Brain microvascular endothelial cell (primary cell): ENCODE measurements at regions not wholly inside any gene's neighbourhood (a gene's known extent, or its start where the extent isn't known, plus 50 kb on each side); places are given as distances from the start of the nearest gene placed in this dataset.

Source experiments
- DNase-seq: peaks from one replicate; pipeline ENCODE4 v3.0.0-alpha.2; 2020
- H3K27ac ChIP-seq: fragments of 250-450 bp; sonication (Bioruptor Pico); 2 replicates; pipeline ENCODE4 v1.5.1; 2020; ENCODE audit warnings: mild to moderate bottlenecking, moderate library complexity
- H3K27me3 ChIP-seq: fragments of 250-450 bp; sonication (Bioruptor Pico); replicated peaks from 2 replicates; pipeline ENCODE4 v1.5.1; 2020; ENCODE audit warnings: mild to moderate bottlenecking
- H3K36me3 ChIP-seq: fragments of 250-450 bp; sonication (Bioruptor Pico); replicated peaks from 2 replicates; pipeline ENCODE4 v1.5.1; 2020; ENCODE audit warnings: mild to moderate bottlenecking
- H3K4me3 ChIP-seq: 2 replicates; pipeline ENCODE4 v1.5.1; 2011; ENCODE audit warnings: low read depth, mild to moderate bottlenecking, control low read depth, low read length, moderate library complexity
- in situ Hi-C: cut with HindIII; loops from 2 replicates; pipeline ENCODE4 v1.10.0; 2017; ENCODE audit warnings: low sequenced_read_pairs, low pct_ligation_motif_present
- TF ChIP-seq, protein P1 (sequence below): IDR thresholded peaks from 2 replicates; pipeline ENCODE4 v1.5.1; 2011; ENCODE audit warnings: low read depth, mild to moderate bottlenecking, moderate library complexity, low read length, control low read depth, inconsistent platforms; ENCODE audit errors: missing control alignments

DNA sequence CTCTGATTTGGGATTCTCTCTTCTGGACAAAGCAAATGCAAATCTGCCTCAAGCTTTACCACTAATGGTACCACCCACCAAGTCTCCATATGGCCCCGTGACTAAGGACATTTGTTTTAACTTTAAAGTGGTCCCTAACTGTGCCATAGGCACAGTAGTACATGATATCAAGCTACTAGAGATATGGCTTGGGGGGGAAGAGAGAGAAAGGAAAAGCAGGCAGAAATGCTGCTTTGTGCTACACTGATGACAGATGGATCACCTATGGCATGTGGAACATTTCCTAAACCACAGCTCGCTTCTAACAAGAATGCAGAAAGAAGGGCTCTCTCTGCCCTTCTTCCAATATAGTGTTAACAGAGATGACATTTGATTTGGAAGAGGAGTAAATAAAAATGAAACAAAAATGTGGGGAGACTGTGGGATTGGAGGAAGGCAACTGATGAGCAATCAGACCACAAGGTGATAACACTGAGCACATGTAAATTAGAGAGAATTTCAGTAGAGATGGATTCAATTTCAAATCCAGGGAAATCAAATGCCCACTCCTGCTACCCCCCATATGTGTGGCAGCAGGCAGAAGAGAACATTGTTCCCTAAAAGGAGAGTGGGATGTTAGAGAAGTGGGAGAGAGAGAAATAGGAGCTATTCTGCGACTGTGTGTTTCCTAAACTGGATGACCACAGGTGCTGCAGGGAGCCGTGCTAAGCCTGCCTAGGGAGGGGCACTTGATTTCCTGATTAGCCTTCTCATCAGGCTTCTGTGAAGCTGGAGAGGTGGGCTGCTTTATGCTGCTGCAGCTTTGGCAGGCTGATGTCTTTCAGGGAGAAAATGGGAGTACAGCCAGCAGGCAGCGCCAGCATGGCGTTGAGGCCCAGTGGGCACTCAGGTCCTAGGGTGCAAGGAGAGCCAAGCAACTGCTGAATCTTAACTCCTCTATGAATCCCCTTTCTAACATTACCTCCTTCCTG is 75.3 kb downstream of the ZNF648 start:
- TF ChIP-seq, protein P1, sequence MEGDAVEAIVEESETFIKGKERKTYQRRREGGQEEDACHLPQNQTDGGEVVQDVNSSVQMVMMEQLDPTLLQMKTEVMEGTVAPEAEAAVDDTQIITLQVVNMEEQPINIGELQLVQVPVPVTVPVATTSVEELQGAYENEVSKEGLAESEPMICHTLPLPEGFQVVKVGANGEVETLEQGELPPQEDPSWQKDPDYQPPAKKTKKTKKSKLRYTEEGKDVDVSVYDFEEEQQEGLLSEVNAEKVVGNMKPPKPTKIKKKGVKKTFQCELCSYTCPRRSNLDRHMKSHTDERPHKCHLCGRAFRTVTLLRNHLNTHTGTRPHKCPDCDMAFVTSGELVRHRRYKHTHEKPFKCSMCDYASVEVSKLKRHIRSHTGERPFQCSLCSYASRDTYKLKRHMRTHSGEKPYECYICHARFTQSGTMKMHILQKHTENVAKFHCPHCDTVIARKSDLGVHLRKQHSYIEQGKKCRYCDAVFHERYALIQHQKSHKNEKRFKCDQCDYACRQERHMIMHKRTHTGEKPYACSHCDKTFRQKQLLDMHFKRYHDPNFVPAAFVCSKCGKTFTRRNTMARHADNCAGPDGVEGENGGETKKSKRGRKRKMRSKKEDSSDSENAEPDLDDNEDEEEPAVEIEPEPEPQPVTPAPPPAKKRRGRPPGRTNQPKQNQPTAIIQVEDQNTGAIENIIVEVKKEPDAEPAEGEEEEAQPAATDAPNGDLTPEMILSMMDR: no peak
- no peaks in the 10 kb centered on the region for H3K36me3 ChIP-seq
- DNase-seq: no peak
- H3K4me3 ChIP-seq: no peak overlapping the region
- H3K27me3 ChIP-seq: no peaks in the 10 kb centered on the region
- H3K27ac ChIP-seq: no peak overlapping the region
- in situ Hi-C loops: no loop called here

DNA sequence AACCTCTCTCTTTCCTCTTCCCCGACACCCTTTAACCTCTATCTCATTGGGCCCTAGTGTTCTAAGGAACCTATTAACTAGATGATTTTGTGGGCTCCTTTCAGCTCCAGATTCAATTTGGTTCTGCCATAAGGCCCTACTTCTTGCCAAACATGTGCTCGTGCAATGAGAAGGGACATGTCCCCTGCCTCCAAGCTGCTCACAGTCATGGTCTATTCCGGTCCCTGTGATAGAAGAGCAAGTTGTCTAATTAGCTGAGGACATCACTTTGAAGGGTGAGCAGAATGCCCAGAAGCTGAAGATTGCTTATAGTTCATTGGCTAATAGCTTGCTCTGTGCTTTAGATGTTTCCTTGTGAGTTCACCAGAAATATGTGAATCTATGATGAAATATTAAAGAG is 76.2 kb downstream of the ZNF648 start:
- Histone ChIP-seq H3K27ac (no peak overlapping the region), H3K4me3 (no peak overlapping the region), H3K27me3 (no peaks in the 10 kb centered on the region), H3K36me3 (no peaks in the 10 kb centered on the region)
- DNase-seq: no peak
- in situ Hi-C loops: no loop called here
- TF ChIP-seq, protein P1: no peak

GRCh38 chr1:181984006-181984405 is 77.5 kb downstream of the ZNF648 start:
- H3K4me3 ChIP-seq: no peak overlapping the region
- H3K36me3 ChIP-seq: no peaks in the 10 kb centered on the region
- in situ Hi-C loops: no loop called here
- no peak for DNase-seq
- TF ChIP-seq, protein P1: no peak
- H3K27me3 ChIP-seq: no peaks in the 10 kb centered on the region
- H3K27ac ChIP-seq: no peak overlapping the region

DNA sequence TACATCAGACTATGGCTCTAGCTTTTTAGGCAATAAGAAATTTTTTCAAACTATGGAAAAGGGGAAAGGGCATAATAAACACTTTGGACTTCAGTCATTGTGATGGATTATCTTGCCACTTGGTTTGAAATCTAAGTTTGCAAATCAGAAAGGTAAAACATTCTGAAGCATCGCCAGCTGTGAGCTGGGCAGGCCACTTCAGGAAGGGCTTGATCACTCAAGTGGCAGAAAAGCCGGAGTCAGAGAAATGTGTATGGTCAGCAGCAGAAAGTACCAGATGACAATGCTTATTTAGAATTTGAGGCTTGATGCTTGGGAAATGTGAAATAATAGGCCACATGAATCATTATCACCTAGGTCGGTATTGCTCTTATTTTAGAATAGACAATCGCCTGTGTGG is 79.7 kb downstream of the ZNF648 start:
- no peaks in the 10 kb centered on the region for H3K27me3 ChIP-seq
- H3K4me3 ChIP-seq: no peak overlapping the region
- H3K27ac ChIP-seq: no peak overlapping the region
- H3K36me3 ChIP-seq: no peaks in the 10 kb centered on the region
- no peak for DNase-seq
- TF ChIP-seq, protein P1: no peak
- in situ Hi-C loops: no loop called here

DNA sequence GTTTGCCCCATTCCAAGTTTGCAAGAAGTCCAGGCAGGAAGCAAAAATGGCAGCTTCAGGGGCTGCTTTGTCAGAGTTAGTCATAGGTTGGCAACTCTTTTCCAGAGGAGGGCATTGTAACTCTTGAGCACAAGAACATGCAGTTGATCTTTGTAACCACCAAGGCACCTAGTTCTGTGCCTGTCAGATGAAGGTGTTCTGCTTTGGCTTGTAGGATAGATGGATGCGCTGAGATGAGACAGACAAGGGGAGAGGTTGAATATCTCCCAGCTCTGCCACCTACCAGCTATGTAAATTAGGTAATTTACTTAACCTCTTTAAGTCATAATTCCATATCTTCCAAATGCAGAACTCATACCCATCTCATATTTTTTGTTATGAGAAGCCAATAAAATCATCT is 89.3 kb downstream of the ZNF648 start:
- TF ChIP-seq, protein P1: no peak
- DNase-seq: no peak
- no peak overlapping the region for H3K4me3 ChIP-seq
- in situ Hi-C loops: no loop called here
- H3K36me3 ChIP-seq: no peaks in the 10 kb centered on the region
- no peak overlapping the region for H3K27ac ChIP-seq
- H3K27me3 ChIP-seq: no peaks in the 10 kb centered on the region
